Naive thymus-derived CD8-positive, alpha-beta T cell (primary cell): ENCODE measurements at regions not wholly inside any gene's neighbourhood (a gene's known extent, or its start where the extent isn't known, plus 50 kb on each side); places are given as distances from the start of the nearest gene placed in this dataset.

Source experiments
- ATAC-seq, 2 donors: fragments of 150-1000 bp; cut with Tn5 transposase in 1 of 2; sonication (Bioruptor Pico), chemical (Tn5 transposase) in 1 of 2; 1 replicate in 1 of 2; 2 replicates in 1 of 2; pipeline ENCODE4 v1.10.0; 2021; ENCODE audit warnings: mild to moderate bottlenecking in 2 of 2, moderate library complexity in 2 of 2
- POLR2A ChIA-PET: fragments of 350-600 bp; sonication (Branson Sonifier 250); formaldehyde crosslinking; loops from one replicate; lab custom pipeline; 2021; ENCODE audit warnings: antibody characterized with exemption; lab: Charles Lee
- DNase-seq, 10 donors: peaks; one replicate each; pipeline versions ENCODE4 v3.0.0 to v3.0.0-alpha.2; 2020 to 2022
- H3K27ac Mint-ChIP-seq, 10 donors: one replicate each; pipeline ENCODE4 v1.8.0; 2020 to 2022; ENCODE audit warnings: mild to moderate bottlenecking in 10 of 10, mixed read lengths in 10 of 10, moderate library complexity in 4 of 10, inconsistent platforms in 1 of 10
- H3K27me3 Mint-ChIP-seq, 5 donors: one replicate each; pipeline ENCODE4 v1.8.0; 2021 to 2022; ENCODE audit warnings: mixed read lengths in 5 of 5
- H3K36me3 Mint-ChIP-seq, 3 donors: one replicate each; pipeline ENCODE4 v1.8.0; 2020 to 2022; ENCODE audit warnings: mixed read lengths in 3 of 3, mild to moderate bottlenecking in 2 of 3, inconsistent platforms in 1 of 3
- H3K4me1 Mint-ChIP-seq, 4 donors: one replicate each; pipeline ENCODE4 v1.8.0; 2021 to 2022; ENCODE audit warnings: mixed read lengths in 4 of 4
- H3K4me3 Mint-ChIP-seq, 10 donors: one replicate each; pipeline ENCODE4 v1.8.0; 2020 to 2022; ENCODE audit warnings: mild to moderate bottlenecking in 10 of 10, mixed read lengths in 10 of 10, moderate library complexity in 6 of 10, inconsistent platforms in 1 of 10
- H3K9me3 Mint-ChIP-seq, 9 donors: one replicate each; pipeline ENCODE4 v1.8.0; 2020 to 2022; ENCODE audit warnings: mixed read lengths in 9 of 9, mild to moderate bottlenecking in 3 of 9, inconsistent platforms in 1 of 9, moderate library complexity in 1 of 9

DNA sequence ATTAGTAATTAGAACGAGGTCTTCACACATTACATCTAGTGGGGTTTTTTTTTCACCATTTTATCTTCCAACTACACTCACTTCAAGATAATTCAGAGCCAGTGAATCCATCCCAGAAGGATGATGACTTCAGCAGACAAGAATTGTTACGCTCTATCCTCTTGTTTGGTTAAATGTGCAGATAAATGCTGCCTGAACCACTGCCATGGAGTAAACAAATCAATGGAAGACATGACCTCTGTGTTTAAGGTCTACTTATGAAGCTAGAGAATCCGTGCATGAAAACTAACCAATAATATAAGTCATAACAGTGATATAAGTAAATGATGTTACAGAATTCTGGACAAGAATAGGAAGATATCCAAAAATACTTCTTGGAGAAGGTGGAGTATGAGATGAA, 602.6 kb downstream of the TLR4 start:
- H3K4me3 Mint-ChIP-seq: no peak overlapping the region
- no peak for DNase-seq
- H3K4me1 Mint-ChIP-seq: peaks cover 0 to 1% (median 0%) of the 10 kb centered on the region in 4 donors
- no peaks in the 10 kb centered on the region for H3K27me3 Mint-ChIP-seq
- no peak overlapping the region for H3K27ac Mint-ChIP-seq
- no peak for ATAC-seq
- H3K9me3 Mint-ChIP-seq: peaks cover 0 to 15% (median 2%) of the 10 kb centered on the region in 9 donors
- POLR2A ChIA-PET: no interaction called here
- no peaks in the 10 kb centered on the region for H3K36me3 Mint-ChIP-seq

DNA sequence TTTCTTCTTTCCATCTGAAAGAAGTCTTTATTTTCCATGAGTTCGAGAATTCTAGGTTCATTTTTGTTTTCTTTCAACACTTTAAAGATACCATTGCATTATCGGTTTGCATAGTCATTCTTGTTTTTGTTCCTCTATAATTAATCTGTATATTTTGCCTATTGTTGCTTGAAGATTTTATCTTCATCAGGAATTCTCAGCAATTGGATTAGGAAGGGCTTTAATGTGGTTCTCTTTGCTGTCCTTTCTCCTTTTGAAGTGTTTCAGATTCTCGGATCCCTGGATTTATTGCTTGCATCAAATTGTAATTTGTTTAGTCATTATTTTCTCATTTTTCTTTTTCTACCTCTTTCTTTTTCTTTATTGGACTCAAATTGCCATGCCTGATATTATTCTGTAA, 609.8 kb downstream of the TLR4 start:
- H3K4me1 Mint-ChIP-seq: no peaks in the 10 kb centered on the region
- DNase-seq (no peak), ATAC-seq (no peak)
- H3K36me3 Mint-ChIP-seq: no peaks in the 10 kb centered on the region
- H3K27ac Mint-ChIP-seq: no peak overlapping the region
- peaks cover 0 to 15% (median 4%) of the 10 kb centered on the region in 9 donors for H3K9me3 Mint-ChIP-seq
- POLR2A ChIA-PET: no interaction called here
- no peak overlapping the region for H3K4me3 Mint-ChIP-seq
- H3K27me3 Mint-ChIP-seq: peaks cover 0 to 6% (median 0%) of the 10 kb centered on the region in 5 donors

DNA sequence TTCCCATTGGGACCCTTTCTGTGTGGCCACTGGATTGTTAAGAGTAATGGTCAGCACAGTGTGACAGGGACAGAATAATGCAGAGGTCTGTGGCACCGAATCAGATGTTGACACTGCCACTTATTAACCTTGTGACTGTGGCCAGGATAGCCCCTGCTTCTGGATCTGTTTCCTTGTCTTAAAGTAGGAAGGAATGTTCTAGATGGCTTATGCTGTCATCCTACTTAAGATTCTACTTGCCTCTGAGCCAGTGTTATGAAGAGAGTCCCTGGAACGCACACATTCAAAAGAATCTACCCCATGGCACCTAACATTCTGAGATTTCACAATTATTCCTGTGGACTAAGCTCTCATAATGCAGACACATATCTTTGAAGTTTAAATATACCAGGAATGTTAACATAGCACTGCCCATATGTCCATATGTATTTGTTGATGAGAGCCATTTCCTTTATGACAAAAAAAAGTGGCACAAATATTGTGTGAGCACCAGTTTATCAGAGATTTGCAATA, 612.7 kb downstream of the TLR4 start:
- Mint-ChIP-seq H3K9me3 (peaks cover 0 to 9% (median 0%) of the 10 kb centered on the region in 9 donors), H3K4me1 (no peaks in the 10 kb centered on the region), H3K27me3 (peaks cover 0 to 6% (median 0%) of the 10 kb centered on the region in 5 donors), H3K27ac (no peak overlapping the region), H3K36me3 (no peaks in the 10 kb centered on the region), H3K4me3 (no peak overlapping the region)
- DNase-seq (no peak), ATAC-seq (no peak)
- POLR2A ChIA-PET: no interaction called here

DNA sequence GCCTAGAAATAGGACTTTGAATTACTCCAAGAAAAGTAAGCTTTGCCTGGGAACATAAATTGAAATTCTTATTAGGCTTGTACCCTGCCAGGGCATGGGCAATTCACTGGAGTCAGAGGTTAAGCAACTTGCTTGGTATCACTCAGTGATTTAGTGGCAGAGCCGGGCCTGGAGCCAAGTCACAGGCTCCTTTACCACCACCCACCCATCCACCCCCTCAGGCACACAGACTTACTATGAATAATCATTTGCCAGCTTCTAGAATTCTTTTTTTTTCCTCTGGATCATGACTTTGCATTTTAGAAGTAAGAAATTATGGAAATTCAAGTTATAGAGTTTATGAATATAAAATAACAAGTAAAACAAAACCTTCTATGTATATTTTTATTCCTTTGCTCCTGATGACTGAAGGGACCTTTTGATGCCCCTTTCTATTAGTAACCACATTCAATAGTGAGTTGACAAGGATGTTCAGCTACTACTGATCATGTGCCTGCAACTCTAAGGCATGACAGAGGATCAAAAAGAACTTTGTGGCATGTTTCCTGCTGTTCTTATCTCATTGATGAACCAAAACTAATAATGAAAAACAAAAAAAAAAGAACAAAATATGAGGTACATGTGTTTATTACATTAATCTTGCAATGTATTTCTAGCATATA, 614.7 kb downstream of the TLR4 start:
- no peak for DNase-seq
- peaks cover 0 to 9% (median 0%) of the 10 kb centered on the region in 9 donors for H3K9me3 Mint-ChIP-seq
- POLR2A ChIA-PET: no interaction called here
- ATAC-seq: no peak
- H3K27ac Mint-ChIP-seq: no peak overlapping the region
- H3K4me3 Mint-ChIP-seq: no peak overlapping the region
- H3K4me1 Mint-ChIP-seq: no peaks in the 10 kb centered on the region
- H3K36me3 Mint-ChIP-seq: no peaks in the 10 kb centered on the region
- H3K27me3 Mint-ChIP-seq: peaks cover 0 to 6% (median 0%) of the 10 kb centered on the region in 5 donors

DNA sequence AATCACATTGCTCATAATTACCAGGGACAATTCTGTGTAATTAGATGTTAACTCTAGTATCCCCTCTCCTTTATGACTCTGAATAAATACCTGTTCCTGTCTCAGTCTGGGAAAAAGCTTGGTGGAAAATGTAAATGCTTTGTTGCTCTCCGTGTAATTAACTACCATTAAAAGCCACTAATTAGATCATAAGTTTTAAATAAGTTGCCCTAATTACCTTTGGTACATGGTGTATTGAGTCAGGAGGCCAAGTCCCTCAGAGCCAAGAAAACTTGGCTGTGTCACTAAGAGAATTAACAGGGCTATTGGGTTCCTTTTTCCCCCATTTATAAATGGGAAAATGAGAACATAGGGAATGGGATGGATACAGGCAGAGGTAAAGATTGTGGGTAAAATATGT, 617.6 kb downstream of the TLR4 start:
- peaks cover 0 to 17% (median 2%) of the 10 kb centered on the region in 9 donors for H3K9me3 Mint-ChIP-seq
- no peaks in the 10 kb centered on the region for H3K4me1 Mint-ChIP-seq
- ATAC-seq (no peak), DNase-seq (no peak)
- POLR2A ChIA-PET: no interaction called here
- no peaks in the 10 kb centered on the region for H3K27me3 Mint-ChIP-seq
- H3K36me3 Mint-ChIP-seq: no peaks in the 10 kb centered on the region
- no peak overlapping the region for H3K4me3 Mint-ChIP-seq
- no peak overlapping the region for H3K27ac Mint-ChIP-seq

DNA sequence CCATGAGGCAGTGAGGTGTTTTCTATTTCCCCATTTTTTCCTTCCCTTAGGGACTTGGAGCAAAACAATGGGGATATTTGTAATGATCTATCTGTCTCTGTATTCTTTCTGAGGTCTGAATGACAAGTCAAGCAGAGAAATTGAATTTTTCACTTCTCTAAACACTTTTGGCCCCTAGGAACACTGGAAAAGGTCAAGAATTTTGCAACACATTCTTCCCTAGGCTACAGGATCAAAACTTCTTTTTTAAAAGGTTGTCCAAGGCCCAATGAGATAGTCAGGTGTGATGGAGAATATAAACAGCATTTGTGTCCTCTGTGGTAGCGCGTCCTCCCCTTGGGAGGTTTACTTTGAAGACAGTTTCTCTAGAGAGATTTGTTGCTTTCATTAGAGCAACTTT, 620.5 kb downstream of the TLR4 start:
- DNase-seq (no peak), ATAC-seq (no peak)
- Mint-ChIP-seq H3K4me1 (no peaks in the 10 kb centered on the region), H3K27ac (no peak overlapping the region), H3K36me3 (no peaks in the 10 kb centered on the region), H3K27me3 (no peaks in the 10 kb centered on the region), H3K4me3 (no peak overlapping the region), H3K9me3 (peaks cover 0 to 9% (median under 1%) of the 10 kb centered on the region in 9 donors)
- POLR2A ChIA-PET: no interaction called here

DNA sequence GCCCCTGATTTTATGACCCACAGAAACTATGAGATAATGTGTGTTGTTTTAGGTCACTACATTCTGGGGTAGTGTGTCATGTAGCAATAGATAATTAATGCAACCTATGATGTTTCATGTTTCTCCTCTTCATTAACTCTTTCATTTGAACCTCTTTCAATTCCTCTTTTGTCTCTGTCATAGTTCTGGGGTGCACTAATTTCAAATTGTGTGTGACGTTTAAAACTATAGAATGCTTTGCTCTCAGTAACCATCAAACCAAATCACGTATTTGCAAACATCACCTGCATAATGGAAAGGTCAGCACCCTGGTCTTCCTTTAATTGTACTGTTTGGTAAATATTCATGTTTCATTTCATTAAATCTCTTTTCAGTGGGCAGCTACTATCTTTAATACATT, 621.6 kb downstream of the TLR4 start:
- Mint-ChIP-seq H3K36me3 (no peaks in the 10 kb centered on the region), H3K9me3 (peaks cover 0 to 9% (median 4%) of the 10 kb centered on the region in 9 donors), H3K27me3 (peaks cover 0 to 6% (median 0%) of the 10 kb centered on the region in 5 donors), H3K4me3 (no peak overlapping the region), H3K4me1 (no peaks in the 10 kb centered on the region), H3K27ac (no peak overlapping the region)
- POLR2A ChIA-PET: no interaction called here
- ATAC-seq (no peak), DNase-seq (no peak)

DNA sequence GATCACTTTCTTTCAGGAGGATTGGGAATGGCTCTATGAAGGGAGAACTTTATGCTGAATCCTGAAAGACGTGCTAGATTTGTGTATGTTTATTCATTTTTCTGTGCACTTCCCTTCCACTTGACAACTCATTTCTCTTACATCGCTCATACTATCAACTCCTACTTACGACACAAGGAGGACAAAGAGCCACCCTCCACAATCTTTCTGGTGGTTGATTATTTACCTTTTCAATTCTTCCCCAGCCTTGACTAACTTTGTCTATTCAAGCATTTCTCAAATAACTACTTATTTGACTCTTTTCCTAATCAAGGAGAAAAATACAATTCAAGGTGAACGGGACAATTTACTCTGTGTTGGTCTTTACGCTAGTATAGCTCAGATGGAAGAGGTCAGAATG, 622.1 kb downstream of the TLR4 start:
- POLR2A ChIA-PET: no interaction called here
- no peak for DNase-seq
- no peak for ATAC-seq
- no peaks in the 10 kb centered on the region for H3K4me1 Mint-ChIP-seq
- peaks cover 0 to 6% (median 0%) of the 10 kb centered on the region in 5 donors for H3K27me3 Mint-ChIP-seq
- no peak overlapping the region for H3K4me3 Mint-ChIP-seq
- H3K27ac Mint-ChIP-seq: no peak overlapping the region
- H3K9me3 Mint-ChIP-seq: peaks cover 0 to 9% (median 4%) of the 10 kb centered on the region in 9 donors
- H3K36me3 Mint-ChIP-seq: no peaks in the 10 kb centered on the region

DNA sequence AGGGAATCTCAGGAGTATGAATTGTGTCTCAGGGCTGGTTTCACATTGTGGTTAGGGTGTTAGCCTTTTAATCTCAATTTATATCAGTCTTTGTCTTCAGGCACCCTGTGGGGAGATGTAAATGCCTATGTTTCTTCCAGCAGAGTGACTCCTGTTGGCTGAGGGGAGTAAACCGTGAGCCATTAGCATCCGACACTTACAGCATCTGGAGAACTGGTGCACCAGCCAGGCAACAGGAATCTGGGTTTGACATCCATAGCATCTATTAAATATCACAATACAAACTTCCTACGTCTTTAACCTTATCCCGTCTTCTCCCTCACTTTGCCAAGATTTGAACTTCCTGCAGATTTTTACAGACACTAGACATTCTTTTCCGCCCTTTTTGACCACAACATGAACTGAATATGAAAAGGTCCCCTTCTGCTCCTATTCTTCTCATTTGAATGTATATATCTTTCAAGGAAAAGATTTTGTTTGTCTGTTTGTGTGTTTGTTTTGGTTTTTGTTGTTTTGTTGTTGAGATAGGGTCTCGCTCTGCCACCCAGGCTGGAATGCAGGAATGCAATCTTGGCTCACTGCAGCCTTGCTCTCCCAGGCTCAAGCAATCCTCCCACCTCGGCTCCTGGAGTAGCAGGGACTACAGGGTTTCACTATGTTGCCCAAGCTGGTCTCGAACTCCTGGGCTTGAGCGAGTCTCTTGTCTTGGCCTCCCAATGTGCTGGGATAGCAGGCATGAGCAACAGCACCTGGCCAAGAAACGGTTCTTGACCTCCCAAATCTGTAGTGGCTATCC, 626.2 kb downstream of the TLR4 start:
- no peaks in the 10 kb centered on the region for H3K36me3 Mint-ChIP-seq
- no peaks in the 10 kb centered on the region for H3K4me1 Mint-ChIP-seq
- no peak for ATAC-seq
- no peak for DNase-seq
- POLR2A ChIA-PET: no interaction called here
- H3K27ac Mint-ChIP-seq: no peak overlapping the region
- no peak overlapping the region for H3K4me3 Mint-ChIP-seq
- H3K27me3 Mint-ChIP-seq: peaks cover 0 to 6% (median 0%) of the 10 kb centered on the region in 5 donors
- H3K9me3 Mint-ChIP-seq: peaks cover 0 to 8% (median 2%) of the 10 kb centered on the region in 9 donors

DNA sequence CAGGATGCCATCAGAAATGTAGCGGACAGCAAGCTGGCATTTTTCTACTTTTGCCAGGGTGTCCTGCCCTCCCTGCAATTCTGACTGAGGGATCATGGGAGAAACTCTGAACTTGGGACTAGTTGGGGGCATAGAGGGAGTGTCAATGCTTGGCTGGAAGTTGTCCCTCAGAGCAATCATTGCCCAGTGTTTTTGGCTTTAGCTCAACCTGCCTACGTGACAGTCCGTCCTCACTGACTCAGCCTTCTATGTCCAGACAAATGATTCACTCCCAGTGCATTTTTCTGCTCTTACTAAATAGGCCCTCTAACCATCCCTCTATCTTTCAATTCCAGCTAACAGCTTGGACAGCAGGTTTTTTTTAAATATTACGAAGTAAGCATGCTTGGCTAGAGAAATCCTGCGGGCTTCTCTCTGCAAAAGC, 627.4 kb downstream of the TLR4 start:
- no peak overlapping the region for H3K27ac Mint-ChIP-seq
- POLR2A ChIA-PET: no interaction called here
- ATAC-seq (no peak), DNase-seq (no peak)
- H3K9me3 Mint-ChIP-seq: peaks cover 0 to 8% (median 2%) of the 10 kb centered on the region in 9 donors
- no peak overlapping the region for H3K4me3 Mint-ChIP-seq
- peaks cover 0 to 6% (median 0%) of the 10 kb centered on the region in 5 donors for H3K27me3 Mint-ChIP-seq
- H3K4me1 Mint-ChIP-seq: no peaks in the 10 kb centered on the region
- H3K36me3 Mint-ChIP-seq: no peaks in the 10 kb centered on the region

DNA sequence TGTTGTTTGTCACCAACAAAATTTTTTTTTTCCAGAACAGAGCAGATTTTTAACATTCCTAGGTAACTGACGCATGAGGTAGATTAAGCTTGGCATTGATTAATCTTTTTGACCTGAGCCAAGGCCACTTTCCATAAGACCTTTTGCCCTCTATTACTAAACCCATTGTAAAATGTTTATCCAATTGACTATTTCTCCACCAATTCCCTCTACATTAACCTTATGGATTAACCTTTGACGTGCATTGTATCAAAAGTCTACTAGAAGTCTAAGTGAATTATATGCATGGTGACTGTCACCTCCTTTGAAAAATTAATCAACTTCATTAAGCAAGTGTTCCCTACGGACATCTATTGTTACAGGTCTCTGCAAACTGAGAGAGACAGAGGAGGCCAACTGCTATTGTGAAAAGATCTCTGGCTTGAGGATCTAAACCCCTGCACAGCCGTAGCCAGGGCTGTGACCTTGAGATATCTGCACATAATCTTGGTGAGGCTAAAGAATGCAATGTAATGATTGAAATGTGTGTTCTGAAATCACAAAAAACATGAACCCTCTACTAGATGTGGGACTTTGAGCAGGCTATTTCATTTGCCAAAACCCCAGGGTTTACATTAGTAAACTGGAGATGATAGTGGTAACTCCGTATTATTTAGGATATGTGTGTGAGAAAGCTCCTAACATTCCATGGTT, 632.2 kb downstream of the TLR4 start:
- Mint-ChIP-seq H3K27me3 (peaks cover 0 to 4% (median 0%) of the 10 kb centered on the region in 5 donors), H3K9me3 (peaks cover 0 to 2% (median 0%) of the 10 kb centered on the region in 9 donors), H3K36me3 (no peaks in the 10 kb centered on the region), H3K27ac (no peak overlapping the region), H3K4me1 (no peaks in the 10 kb centered on the region), H3K4me3 (no peak overlapping the region)
- no peak for DNase-seq
- no peak for ATAC-seq
- POLR2A ChIA-PET: no interaction called here

DNA sequence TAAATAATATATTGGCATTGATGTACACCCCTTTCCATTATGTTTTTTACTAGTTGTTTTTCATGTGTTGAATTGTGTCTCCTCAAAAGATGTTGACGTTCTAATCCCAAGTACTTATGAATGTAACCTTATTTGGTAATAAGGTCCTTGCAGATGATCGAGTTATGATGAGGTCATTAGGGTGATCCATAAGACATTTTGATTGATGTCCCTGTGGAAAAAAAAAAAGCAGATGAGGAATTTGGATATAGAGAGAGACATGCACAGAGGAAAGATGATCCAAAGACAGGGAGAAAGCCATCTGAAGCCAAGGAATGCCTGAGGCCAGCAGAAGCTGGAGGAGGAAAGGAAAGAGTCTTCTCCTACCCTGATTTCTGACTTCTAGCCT, 632.7 kb downstream of the TLR4 start:
- H3K4me1 Mint-ChIP-seq: no peaks in the 10 kb centered on the region
- no peak for ATAC-seq
- H3K9me3 Mint-ChIP-seq: peaks cover 0 to 2% (median 0%) of the 10 kb centered on the region in 9 donors
- peaks cover 0 to 4% (median 2%) of the 10 kb centered on the region in 5 donors for H3K27me3 Mint-ChIP-seq
- H3K36me3 Mint-ChIP-seq: no peaks in the 10 kb centered on the region
- no peak overlapping the region for H3K27ac Mint-ChIP-seq
- POLR2A ChIA-PET: no interaction called here
- no peak overlapping the region for H3K4me3 Mint-ChIP-seq
- DNase-seq: no peak

DNA sequence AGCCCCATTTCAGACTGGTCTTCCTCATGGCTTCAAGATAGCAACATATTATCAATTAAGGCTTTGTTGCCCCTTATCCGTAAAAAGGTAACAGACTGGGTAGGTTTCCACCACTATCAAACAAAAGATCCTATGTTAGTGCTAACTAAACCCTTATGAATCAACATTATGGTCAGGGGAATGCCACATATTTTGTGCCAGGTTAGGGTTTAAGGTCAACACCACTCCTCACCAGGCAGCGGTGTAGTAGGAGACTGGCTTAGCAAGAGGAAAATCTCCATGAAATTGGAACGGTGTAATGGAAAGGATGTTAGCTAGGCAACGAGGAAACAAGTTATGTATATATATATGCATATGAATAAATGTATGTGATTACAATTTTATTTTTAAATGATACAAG, 655.8 kb downstream of the TLR4 start:
- Mint-ChIP-seq H3K27ac (no peak overlapping the region), H3K4me1 (no peaks in the 10 kb centered on the region), H3K4me3 (no peak overlapping the region), H3K36me3 (no peaks in the 10 kb centered on the region), H3K27me3 (no peaks in the 10 kb centered on the region), H3K9me3 (peaks cover 0 to 14% (median 7%) of the 10 kb centered on the region in 9 donors)
- no peak for ATAC-seq
- POLR2A ChIA-PET: no interaction called here
- no peak for DNase-seq
